Activated naive CD4-positive, alpha-beta T cell treated with anti-CD3 and anti-CD28 coated beads, Interleukin-2, amount 50 U/mL, for 72 hours (primary cell): ENCODE measurements at regions not wholly inside any gene's neighbourhood (a gene's known extent, or its start where the extent isn't known, plus 50 kb on each side); places are given as distances from the start of the nearest gene placed in this dataset.

Experiments
- ATAC-seq, 2 donors: fragments of 150-1000 bp; cut with Tn5 transposase; 2 replicates each; pipeline ENCODE4 v1.10.0; 2021; ENCODE audit warnings: mild to moderate bottlenecking in 2 of 2, moderate library complexity in 2 of 2
- DNase-seq, 2 donors: peaks; one replicate each; pipeline ENCODE4 v3.0.0; 2021 to 2022; ENCODE audit warnings: low spot score in 2 of 2
- H3K27ac Mint-ChIP-seq, 2 donors: one replicate each; pipeline ENCODE4 v1.8.0; 2022; ENCODE audit warnings: mild to moderate bottlenecking in 2 of 2, mixed read lengths in 2 of 2
- H3K36me3 Mint-ChIP-seq, 2 donors: one replicate each; pipeline ENCODE4 v1.8.0; 2022; ENCODE audit warnings: mixed read lengths in 2 of 2
- H3K9me3 Mint-ChIP-seq, 2 donors: one replicate each; pipeline ENCODE4 v1.8.0; 2022; ENCODE audit warnings: mixed read lengths in 2 of 2

DNA sequence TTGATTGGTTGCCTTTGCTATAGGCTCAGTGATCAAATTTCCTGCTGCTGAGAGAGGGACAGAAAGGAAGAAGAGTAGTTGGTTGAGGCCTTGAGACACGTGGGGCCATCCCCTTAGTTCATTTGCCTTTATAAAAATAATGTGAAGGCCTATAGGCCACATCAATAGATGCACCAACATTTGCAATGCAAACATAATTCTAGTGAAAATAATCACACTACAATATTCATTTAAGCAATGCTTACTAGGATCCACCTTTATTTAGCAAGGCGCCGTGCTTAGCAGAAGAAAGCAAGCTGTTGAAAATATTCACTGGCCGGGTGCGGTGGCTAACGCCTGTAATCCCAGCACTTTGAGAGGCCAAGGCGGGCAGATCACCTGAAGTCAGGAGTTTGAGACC, 105.3 kb upstream of the CXCR4 start:
- no peak for ATAC-seq
- no peak overlapping the region for H3K27ac Mint-ChIP-seq
- DNase-seq = no peak
- H3K9me3 Mint-ChIP-seq = no peaks in the 10 kb centered on the region
- H3K36me3 Mint-ChIP-seq = no peaks in the 10 kb centered on the region

DNA sequence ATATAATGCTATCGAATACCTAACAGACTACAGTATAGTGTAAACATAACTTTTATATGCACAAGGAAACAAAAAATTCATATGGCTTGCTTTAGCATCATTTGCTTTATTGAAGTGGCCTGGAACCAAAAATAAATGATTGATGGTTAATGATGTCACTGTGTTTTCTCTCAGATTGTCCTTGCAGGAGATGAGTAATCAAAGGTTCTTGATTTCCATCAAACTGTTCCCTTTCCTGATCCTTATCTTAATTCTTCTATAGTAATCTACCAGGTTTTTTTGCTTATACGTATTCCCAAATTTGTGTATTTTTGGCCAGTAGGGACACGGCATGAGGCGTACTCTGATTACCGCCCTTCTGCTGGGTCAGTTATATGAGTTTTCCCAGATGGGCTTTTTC, 104.9 kb upstream of the CXCR4 start:
- no peak for ATAC-seq
- DNase-seq = no peak
- no peak overlapping the region for H3K27ac Mint-ChIP-seq
- H3K36me3 Mint-ChIP-seq = no peaks in the 10 kb centered on the region
- H3K9me3 Mint-ChIP-seq = no peaks in the 10 kb centered on the region

DNA sequence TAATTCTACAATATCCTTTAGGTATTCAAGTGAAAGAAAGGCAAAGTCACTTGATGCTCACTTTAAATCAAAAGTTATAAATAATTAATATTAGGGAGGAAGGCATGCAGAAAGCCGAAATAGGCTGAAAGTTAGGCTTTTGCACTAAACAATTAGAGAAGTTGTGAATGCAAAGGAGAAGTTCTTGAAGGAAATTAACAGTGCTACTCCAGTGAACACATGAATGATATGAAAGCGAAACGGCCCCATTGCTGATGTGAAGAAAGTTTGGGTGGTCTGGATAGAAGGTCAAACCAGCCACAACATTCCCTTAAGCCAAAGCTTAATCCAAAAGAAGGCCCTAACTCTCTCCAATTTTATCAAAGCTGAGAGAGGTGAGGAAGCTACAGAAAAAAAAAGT, 103.1 kb upstream of the CXCR4 start:
- no peak for DNase-seq
- no peaks in the 10 kb centered on the region for H3K9me3 Mint-ChIP-seq

DNA sequence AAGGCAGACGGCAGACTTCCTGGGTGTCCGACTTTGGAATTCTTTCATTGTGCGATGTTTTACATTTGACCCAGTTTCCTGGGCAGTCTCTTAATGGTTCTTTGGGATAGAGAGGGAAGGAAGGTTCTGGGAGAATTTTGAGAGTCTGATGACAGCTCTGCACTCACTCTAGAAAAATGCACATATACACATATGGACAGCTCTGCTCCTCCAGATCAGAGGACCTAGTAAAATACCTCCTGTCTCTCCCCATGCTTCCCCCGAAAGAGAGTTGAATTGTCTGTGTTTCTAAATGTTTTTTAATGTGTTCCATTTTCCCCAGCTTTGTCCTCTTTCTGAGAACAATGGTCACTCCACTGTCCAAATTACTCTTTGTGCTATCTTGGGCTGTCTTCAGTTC, 102.0 kb upstream of the CXCR4 start:
- DNase-seq (no peak), ATAC-seq (no peak)
- H3K9me3 Mint-ChIP-seq = no peaks in the 10 kb centered on the region
- no peak overlapping the region for H3K27ac Mint-ChIP-seq
- H3K36me3 Mint-ChIP-seq = no peaks in the 10 kb centered on the region

More for the DNA sequence above, 103.1 kb upstream of the CXCR4 start:
- H3K36me3 Mint-ChIP-seq = no peaks in the 10 kb centered on the region
- no peak overlapping the region for H3K27ac Mint-ChIP-seq
- no peak for ATAC-seq

DNA sequence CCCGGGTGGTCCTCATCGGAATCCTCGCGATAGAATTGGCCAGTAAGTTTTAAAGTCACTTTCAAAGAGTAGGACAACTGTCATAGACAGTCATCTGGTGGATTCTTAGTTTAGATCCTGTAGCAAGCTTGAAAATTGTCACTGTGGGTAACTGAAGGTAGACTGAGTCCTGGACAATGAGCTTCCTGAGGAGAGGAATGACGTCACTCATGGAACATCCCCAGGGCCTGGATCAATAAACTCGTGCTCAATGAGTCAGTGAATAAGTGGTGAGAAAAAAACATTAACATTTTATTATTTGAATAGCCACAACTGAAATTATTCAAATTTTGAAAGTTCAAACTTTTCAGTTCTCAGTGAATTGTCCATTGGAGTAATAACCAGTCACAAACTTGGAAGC, 101.4 kb upstream of the CXCR4 start:
- ATAC-seq (no peak), DNase-seq (no peak)
- Mint-ChIP-seq H3K27ac (no peak overlapping the region), H3K36me3 (no peaks in the 10 kb centered on the region), H3K9me3 (no peaks in the 10 kb centered on the region)

DNA sequence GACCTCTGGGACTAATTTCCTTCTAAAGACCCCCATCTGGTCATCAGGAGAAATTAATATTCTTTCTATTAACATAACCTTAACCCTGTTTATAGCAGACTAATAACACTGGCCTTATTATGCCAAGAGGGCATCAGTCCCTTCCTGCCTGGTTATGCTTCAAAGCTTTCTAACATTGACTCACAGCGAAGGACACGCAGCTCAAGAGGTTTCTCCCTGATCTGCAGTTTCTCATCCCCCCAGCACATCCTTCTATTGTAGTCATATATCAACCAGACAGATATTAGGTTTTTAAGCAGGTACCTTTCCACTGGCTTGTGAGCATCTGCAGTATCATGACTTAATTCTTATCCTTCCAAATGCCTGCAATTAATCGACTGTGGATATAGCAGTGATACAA, 100.0 kb upstream of the CXCR4 start:
- H3K36me3 Mint-ChIP-seq = peaks cover 0 to 7% of the 10 kb centered on the region in 2 donors
- no peak for DNase-seq
- ATAC-seq = peak in 1 of 2 donors; percentile 61
- peaks cover 0 to 6% of the 10 kb centered on the region in 2 donors for H3K9me3 Mint-ChIP-seq
- no peak overlapping the region for H3K27ac Mint-ChIP-seq

DNA sequence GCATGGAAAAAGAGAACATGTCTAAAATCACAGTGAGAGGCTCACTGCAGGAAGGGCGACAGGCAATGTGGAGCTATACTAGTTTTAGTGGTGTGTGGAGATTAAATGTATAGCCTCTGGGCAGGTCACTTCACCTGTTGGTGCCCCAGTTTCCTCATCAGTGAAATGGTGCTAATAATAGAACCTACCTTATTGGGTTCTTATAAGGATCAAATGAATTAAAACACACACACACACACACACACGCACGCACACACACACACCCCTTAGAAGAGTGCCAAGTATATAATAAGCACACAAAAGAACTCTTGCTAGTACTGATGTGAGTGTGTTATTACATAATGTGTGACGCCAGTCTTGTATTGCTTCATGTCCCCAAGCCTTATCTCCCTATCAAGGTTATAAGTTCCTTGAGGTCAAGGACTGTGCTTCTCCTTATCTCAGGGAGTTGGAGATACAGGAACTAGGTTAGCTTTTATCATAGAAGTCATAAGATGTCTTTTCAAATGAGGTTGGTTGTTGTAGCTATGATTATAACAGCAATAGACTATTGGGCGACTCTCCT, 98.0 kb upstream of the CXCR4 start:
- ATAC-seq (no peak), DNase-seq (no peak)
- peaks cover 0 to 7% of the 10 kb centered on the region in 2 donors for H3K36me3 Mint-ChIP-seq
- no peak overlapping the region for H3K27ac Mint-ChIP-seq
- peaks cover 0 to 6% of the 10 kb centered on the region in 2 donors for H3K9me3 Mint-ChIP-seq

DNA sequence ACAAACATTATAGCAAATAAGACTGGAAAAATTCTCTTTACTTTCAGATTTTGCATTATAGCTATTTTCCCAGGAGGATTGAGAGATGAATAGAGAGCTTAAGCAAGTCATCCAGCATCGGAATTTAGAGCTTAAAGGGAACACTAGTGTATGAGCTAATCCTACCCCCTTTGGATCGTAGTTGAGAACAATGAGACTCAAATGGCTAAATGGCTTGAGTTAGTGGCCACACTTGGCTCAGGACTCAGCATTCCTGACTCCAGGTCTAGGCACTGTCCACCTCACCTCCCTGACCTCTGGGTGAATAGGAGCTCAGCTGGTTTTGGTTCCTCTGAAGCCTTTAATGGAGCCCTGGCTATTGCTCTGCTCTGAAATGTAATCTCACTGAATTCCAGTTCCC, 97.5 kb upstream of the CXCR4 start:
- H3K36me3 Mint-ChIP-seq = peaks cover 4 to 11% of the 10 kb centered on the region in 2 donors
- DNase-seq (no peak), ATAC-seq (no peak)
- H3K27ac Mint-ChIP-seq = no peak overlapping the region
- H3K9me3 Mint-ChIP-seq = peaks cover 3 to 9% of the 10 kb centered on the region in 2 donors

DNA sequence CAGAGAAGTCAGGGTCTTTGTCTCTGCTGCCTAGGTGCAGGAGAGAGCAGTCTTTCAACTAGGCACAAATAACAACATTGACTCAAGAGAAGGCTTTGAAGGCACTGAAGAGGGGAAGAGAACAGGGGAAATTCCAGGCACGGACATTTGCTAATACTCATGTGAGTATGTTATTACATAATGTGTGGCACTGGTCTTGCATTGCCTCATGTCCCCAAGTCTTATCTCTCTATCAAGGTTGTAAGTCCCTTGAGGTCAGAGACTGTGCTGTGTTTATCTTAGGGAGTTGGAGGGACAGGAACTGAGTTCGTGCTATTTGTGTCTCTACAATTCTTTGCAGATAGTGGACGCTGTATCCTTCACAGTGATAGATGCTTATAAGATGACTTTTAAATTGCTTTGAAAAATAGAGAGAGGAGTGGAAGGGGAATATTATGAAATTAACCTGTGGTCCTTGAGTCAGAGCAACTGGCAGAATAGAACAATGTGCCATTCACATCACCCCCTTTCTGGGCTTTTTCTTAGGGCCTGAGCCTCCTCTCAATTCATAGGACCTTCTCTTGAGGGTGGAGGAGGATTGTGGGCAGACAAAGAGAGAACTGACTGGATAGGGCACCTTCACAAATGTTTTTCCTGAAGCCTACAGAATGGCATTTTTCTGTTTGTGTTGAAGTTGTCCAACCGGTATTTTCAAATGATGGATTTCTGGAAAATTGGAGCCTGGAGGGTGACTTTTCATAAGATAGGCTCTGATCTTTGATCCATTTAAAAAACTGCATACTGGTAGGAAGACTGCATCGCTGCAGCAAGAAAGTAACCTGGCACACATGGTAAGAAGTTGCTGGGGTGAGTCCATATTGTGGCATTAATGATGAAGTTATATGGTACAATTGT, 96.6 kb upstream of the CXCR4 start:
- Mint-ChIP-seq H3K27ac (no peak overlapping the region), H3K9me3 (peaks cover 9 to 16% of the 10 kb centered on the region in 2 donors), H3K36me3 (peaks cover 10 to 18% of the 10 kb centered on the region in 2 donors)
- DNase-seq = no peak
- no peak for ATAC-seq

DNA sequence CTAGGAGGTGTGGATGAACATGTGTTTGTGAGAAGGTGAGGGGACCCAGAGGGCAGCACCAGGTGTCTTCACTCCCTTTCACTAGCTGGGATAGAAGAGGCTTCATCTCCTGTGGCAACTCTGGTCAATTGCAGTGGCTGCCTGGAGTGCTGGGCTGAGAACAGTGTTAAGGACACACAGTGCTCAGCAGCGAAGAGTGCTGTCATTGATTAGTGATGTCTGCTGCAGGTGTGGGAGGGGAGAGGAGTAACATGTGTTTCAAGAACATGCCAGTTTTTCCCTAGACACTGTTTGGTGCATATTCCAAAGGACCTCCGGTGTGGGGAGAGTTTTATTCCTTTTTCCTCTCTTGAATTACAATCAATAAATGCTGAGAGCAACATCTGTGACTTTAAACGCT, 95.9 kb upstream of the CXCR4 start:
- H3K36me3 Mint-ChIP-seq = peaks cover 16 to 25% of the 10 kb centered on the region in 2 donors
- H3K27ac Mint-ChIP-seq = no peak overlapping the region
- DNase-seq = no peak
- ATAC-seq = no peak
- H3K9me3 Mint-ChIP-seq = peaks cover 9 to 22% of the 10 kb centered on the region in 2 donors

DNA sequence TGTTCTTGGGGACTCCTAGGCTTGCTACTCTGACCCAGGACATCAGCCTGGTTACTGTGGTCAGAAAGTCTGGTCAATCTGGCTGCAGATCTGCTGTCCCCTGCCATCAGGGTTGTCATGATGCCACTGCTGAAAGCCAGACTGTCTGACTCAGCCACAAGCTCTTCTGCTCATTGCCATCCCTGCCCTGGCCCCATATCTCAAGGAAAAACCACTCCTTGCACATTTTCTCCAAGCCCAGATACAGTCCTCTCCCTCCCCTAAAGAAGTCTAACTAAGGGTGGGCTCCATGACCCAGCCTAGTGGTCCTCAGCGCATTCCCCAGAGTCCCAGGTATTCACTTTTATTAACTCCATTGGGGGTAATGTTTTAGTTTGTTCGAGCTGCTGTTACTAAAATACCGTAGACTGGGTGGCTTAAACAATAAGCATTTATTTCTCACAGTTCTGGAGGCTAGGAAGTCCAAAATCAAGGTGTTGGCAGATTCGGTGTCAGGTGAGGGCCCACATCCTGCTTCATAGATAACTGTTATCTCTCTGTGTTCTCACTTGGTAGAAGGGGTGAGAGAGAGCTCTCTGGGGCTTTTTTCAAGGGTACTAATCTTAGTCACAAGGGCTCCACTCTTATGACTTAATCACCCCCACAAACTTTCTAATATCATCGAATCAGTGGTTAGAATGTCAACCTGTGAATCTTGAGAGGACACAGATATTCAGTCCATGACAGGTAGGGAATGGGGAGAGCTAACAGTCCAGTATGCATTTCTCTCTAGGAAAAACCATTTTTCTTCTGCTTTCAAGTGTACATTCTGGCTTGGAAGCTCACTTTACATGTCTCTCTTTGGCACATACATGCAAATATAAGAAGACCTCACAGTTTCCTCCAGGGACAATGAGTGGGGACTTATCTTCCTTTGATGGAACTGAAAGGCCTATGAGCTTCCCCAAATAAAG, 94.8 kb upstream of the CXCR4 start:
- H3K36me3 Mint-ChIP-seq = peaks cover 16 to 25% of the 10 kb centered on the region in 2 donors
- H3K27ac Mint-ChIP-seq = peak overlapping the region; percentile 31 to 53
- DNase-seq (no peak), ATAC-seq (peak; percentile 93 to 95)
- peaks cover 9 to 22% of the 10 kb centered on the region in 2 donors for H3K9me3 Mint-ChIP-seq

DNA sequence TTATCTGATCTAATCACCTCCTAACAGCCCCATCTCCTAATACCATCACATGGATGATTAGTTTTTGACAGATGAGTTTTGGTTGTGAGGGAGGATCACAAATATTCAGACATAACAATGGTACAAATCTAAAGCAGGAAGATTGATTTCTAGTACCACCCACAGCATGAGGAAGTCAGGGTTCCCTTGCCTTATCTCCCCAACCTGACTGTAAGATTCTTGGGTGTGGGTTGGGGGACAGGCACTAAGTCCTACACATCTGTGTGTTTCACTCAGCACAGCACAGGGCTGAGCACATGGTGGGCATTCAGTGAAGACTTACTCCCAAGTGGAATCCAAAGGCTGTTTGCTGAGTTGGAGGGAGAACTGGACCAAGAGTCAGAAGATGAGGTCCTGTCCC, 93.8 kb upstream of the CXCR4 start:
- Mint-ChIP-seq H3K27ac (no peak overlapping the region), H3K9me3 (peaks cover 9 to 22% of the 10 kb centered on the region in 2 donors), H3K36me3 (peaks cover 16 to 25% of the 10 kb centered on the region in 2 donors)
- ATAC-seq (no peak), DNase-seq (no peak)

DNA sequence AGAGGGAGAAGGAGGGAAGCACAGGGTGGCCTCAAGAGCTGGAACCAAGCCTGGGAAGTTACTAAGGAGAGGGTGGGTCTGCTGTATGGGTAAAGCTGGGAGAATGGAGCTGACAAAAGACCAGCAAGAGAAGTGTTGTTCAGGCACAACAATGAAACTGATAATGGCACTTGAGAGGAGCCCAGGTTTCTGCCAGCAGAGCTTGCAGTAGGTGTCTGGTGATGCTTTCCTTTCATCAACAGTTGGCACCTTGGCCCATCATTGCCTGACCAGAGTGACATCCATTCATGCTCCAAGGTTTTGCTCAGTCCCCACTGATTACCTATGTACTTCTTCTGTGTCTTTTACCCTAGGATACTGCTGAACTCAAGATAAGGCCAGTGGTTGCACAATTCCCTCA, 92.9 kb upstream of the CXCR4 start:
- peak overlapping the region in 1 of 2 donors; percentile 11 for H3K27ac Mint-ChIP-seq
- H3K9me3 Mint-ChIP-seq = peaks cover 9 to 22% of the 10 kb centered on the region in 2 donors
- no peak for ATAC-seq
- DNase-seq = no peak
- peaks cover 16 to 25% of the 10 kb centered on the region in 2 donors for H3K36me3 Mint-ChIP-seq

DNA sequence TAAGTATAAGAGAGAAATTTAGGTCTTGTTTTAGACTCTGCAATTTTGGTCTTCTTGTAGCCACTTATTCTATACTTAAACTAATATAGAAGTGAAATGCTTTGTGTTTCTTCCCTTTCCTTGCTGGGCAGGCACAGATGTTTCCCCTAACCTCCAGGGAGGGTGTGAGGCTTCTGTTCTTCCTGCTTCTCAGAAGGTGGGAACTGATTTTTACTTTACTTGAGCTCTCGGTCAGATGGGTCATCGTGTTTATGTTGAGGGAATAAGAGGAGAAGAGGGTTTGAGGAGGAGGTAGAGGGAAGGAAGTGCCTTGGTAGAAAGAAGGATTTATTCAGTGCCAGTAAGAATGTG, 92.5 kb upstream of the CXCR4 start:
- H3K27ac Mint-ChIP-seq = peak overlapping the region in 1 of 2 donors; percentile 11
- peaks cover 16 to 28% of the 10 kb centered on the region in 2 donors for H3K36me3 Mint-ChIP-seq

DNA sequence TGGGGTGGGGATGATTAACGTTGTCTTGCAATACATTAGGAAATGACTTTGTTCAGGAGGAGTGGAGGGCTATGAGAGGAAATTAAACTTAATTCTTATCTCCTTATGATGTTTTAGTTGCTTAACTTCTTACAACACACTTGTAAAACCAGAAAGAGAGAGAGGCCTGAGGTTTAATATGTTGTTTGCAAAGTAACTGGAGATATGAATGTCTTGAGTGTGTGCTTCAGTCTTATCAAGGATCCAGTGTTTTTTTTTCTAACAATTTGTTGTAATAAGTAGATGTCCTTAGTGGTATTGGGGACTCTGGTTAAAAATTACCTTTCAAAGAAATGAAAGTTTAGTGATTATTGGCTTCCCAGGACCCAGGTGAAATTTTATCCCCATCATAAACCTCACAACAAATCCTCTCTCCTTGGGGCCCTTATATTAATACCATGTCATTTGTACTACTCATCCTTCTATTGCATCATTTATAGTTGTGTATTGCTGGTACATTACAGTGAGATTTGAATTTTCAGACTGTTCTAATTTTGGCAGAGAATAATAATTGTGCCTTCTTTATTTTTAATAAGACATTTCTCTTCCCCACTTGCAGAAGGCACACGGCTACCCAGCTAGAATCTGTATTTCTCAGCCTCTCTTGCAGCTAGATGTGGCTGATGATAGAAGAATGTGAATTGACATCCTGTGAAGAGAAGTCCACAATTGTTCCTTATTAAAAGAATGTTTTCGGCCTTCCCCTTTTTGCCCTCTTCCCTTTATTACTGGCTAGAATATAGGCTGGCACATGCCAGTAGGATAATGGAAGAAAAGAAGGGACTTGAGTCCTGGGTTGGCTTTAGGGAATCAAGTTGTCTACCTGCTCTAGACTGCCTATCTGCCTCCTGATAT, 91.9 kb upstream of the CXCR4 start:
- H3K36me3 Mint-ChIP-seq = peaks cover 16 to 32% of the 10 kb centered on the region in 2 donors
- no peak for ATAC-seq
- peak overlapping the region in 1 of 2 donors; percentile 11 for H3K27ac Mint-ChIP-seq

More for the DNA sequence above, 92.5 kb upstream of the CXCR4 start:
- H3K9me3 Mint-ChIP-seq = peaks cover 9 to 25% of the 10 kb centered on the region in 2 donors
- DNase-seq (no peak), ATAC-seq (no peak)

More for the DNA sequence above, 91.9 kb upstream of the CXCR4 start:
- DNase-seq = no peak
- H3K9me3 Mint-ChIP-seq = peaks cover 9 to 27% of the 10 kb centered on the region in 2 donors
